ENCODE measurements at regions not wholly inside any gene's neighbourhood (a gene's known extent, or its start where the extent isn't known, plus 50 kb on each side); places are given as distances from the start of the nearest gene placed in this dataset.
A peak's percentile ranks its signal among the peaks of the same experiment; 100 is the strongest.
"Not testable (repeated sequence)": the region's sequence is repeated elsewhere in the genome, so short reads cannot be mapped to it uniquely, and the experiment has no call there.

DNA sequence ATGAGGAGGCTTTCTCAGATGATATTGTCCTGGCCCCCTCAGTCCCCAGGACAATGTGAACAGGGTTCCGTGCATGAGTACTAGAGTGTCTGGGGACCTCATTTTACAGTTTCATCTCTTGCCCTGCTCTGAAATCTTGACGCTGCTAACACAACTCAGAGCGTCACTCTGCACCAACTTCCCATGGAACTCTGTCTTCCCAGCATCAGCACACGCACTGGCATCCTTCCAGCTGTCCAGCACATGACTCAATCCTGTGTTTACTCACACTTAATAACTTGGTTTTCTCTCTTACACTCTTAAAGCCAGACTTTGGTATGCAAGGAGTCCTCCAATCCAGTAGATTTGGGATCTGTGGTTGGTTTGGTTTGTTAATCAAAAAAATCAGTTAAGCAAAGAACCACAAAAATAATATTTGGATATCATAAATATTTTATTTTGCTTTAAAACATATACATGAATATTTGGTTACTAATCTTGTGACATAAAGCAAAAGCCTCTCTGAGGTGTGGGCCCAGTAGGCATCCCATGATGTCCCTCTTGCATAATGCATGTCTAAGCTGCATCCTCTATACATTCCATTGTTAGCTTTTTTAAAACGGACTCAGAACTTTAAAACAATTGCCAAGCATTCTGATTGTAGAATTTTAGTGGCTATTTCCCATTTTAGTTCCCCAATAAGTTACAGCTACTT is 131.0 kb downstream of the CXCL12 start:
- H3K4me3 ChIP-seq (ENCODE audit: low read depth, low read length): no peak overlapping the region
- TF ChIP-seq CTCF (IDR thresholded peaks at IDR 0.05; ENCODE audit: insufficient read depth, low read depth, low read length, missing control alignments): no peak
- DNase-seq (ENCODE audit: low read depth): no peak

DNA sequence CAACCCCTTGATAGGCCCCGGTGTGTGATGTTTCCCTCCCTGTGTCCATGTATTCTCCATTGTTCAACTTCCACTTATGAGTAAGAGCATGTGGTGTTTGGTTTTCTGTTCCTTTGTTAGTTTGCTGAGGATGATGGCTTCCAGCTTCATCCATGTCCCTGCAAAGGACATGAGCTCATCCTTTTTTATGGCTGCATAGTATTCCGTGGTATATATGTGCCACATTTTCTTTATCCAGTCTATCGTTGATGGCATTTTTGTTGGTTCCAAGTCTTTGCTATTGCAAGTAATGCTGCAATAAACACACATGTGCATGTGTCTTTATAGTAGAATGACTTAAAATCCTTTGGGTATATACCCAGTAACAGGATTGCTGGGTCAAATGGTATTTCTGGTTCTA is 132.3 kb downstream of the CXCL12 start:
- not testable (repeated sequence) for H3K4me3 ChIP-seq (ENCODE audit: low read depth, low read length); DNase-seq (ENCODE audit: low read depth)

DNA sequence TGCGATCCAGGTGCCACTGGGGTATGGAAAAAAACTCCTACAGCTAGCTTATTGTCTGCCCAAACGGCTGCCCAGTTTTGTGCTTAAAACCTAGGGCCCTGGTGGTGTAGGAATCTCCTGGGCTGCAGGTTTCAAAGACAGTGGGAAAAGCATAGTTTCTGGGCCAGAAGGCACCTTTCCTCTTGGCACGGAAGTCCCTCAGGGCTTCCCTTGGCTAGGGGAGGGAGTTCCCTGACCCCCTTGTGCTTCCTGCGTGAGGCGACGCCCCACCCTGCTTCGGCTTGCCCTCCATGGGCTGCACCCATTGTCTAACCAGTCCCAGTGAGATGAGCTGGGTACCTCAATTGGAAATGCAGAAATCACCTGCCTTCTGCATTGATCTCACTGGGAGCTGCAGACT is 135.0 kb downstream of the CXCL12 start:
- not testable (repeated sequence) for H3K4me3 ChIP-seq (ENCODE audit: low read depth, low read length); DNase-seq (ENCODE audit: low read depth)

GRCh38 chr10:44249490-44249889 is 135.4 kb downstream of the CXCL12 start:
- peak; percentile 37 for DNase-seq (ENCODE audit: low read depth)
- no peak overlapping the region for H3K4me3 ChIP-seq (ENCODE audit: low read depth, low read length)

GRCh38 chr10:44246700-44247099 is 138.2 kb downstream of the CXCL12 start:
- not testable (repeated sequence) for H3K4me3 ChIP-seq (ENCODE audit: low read depth, low read length); DNase-seq (ENCODE audit: low read depth)

More at GRCh38 chr10:44249490-44249889, 135.4 kb downstream of the CXCL12 start:
- TF ChIP-seq CTCF (IDR thresholded peaks at IDR 0.05; ENCODE audit: insufficient read depth, low read depth, low read length, missing control alignments): no peak

DNA sequence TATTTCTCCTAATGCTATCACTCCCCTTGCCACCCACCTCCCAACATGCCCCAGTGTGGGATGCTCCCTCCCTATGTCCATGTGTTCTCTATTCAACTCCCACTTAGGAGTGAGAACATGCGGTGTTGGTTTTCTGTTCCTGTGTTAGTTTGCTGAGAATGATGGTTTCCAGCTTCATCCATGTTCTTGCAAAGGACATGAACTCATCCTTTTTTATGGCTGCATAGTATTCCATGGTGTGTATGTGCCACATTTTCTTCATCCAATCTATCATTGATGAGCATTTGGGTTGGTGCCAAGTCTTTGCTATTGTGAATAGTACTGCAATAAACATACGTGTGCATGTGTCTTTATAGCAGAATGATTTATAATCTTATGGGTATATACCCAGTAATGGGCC is 138.6 kb downstream of the CXCL12 start:
- H3K4me3 ChIP-seq (ENCODE audit: low read depth, low read length); DNase-seq (ENCODE audit: low read depth): not testable (repeated sequence)

DNA sequence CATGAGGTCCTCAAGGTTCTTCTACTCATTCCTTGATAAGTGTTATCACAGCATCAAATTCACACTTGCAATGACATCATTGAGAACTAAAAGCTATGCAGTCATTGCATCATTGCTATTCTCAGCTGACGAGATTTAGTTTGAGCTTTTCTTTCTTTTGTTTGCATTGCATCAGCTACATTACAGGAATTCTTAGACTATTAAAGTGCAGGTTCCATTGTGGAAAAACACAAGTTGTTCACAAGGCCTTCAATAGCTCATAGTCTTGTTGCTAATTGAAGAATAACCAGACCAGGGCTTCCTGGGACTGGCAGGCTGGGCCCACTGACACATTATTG is 139.3 kb downstream of the CXCL12 start:
- H3K4me3 ChIP-seq (ENCODE audit: low read depth, low read length): no peak overlapping the region
- no peak for TF ChIP-seq CTCF (IDR thresholded peaks at IDR 0.05; ENCODE audit: insufficient read depth, low read depth, low read length, missing control alignments)
- DNase-seq (ENCODE audit: low read depth): no peak

DNA sequence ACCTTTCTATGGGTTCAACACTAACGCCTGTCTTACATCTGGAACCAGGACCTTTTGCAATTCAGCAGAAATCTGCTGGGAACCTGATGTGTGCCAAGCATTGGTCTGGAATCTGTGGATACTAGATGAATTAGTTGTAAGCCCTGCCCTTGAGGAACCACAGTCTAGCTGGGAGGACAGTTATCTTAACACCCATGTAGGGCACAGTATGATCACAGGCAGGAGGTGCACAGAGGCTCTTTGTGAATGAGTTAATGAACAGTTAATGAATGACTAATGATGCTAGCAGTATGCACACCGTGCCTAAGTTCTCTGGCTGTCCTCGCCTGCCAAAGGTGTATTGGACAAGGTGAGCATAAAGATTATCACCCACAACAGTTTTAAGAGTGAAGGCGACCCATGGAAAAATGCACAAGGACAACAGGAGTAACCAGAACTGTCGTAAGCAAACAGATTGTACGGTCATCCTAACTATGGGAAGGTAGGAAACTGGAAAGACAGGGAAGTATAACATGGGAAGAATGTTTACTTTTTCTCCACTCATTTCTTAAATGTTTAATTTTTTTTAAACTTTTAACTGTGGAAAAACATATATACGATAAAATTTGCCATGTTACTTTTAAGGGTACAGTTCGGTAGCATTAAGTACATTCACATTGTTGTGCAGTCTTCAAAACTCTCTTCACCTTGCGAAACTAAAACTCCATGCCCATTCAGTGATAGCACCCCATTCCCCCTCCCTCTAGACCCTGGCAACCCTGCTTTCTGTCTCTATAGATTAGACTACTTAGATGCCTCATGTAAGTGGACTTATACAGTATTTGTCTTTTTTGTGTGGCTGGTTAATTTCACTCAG is 139.9 kb downstream of the CXCL12 start:
- DNase-seq (ENCODE audit: low read depth): no peak
- H3K4me3 ChIP-seq (ENCODE audit: low read depth, low read length): no peak overlapping the region
- no peak for TF ChIP-seq CTCF (IDR thresholded peaks at IDR 0.05; ENCODE audit: insufficient read depth, low read depth, low read length, missing control alignments)

DNA sequence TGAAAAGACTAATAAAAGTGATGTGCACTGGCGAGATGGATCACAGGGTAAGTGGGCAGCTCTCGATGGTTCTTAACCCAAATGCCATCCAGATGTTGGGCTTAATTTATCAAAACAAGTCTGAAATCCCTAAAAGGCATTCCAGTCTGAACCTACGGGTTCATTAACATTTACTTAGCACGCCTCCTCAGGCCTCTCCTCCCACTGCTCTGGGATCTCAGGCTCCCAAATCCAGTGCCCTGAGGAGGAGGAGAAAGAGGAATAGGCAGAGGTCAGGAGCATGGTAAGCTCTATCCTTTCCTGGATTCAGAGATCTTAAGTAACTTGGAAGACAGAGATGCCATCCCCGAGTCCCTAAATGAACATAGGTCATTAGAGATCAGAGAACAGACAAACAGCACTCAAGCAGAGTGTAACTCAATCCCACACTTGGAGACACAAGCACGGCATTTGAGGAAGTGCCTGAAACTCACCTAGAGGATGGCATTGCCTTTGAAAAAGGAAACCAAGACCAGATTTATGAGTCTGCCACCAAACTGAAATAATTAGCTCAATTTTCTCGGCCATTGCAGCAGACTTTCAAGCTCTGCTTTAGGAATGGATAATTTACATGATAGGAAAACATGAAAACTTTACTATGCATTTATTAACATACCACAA is 140.9 kb downstream of the CXCL12 start:
- TF ChIP-seq CTCF (IDR thresholded peaks at IDR 0.05; ENCODE audit: insufficient read depth, low read depth, low read length, missing control alignments): no peak
- no peak for DNase-seq (ENCODE audit: low read depth)
- no peak overlapping the region for H3K4me3 ChIP-seq (ENCODE audit: low read depth, low read length)

Data from GM12865 (cell line).